Sigmoid colon (tissue), 4 donors: ENCODE measurements at regions not wholly inside any gene's neighbourhood (a gene's known extent, or its start where the extent isn't known, plus 50 kb on each side); places are given as distances from the start of the nearest gene placed in this dataset.
"Not testable (repeated sequence)": the region's sequence is repeated elsewhere in the genome, so short reads cannot be mapped to it uniquely, and the experiment has no call there.

ENCODE experiments used
- POLR2A ChIP-seq, 2 donors: fragments of 450-650 bp; IDR thresholded peaks; one replicate each; pipeline ENCODE4 v1.6.1; 2016; ENCODE audit warnings: antibody characterized with exemption in 2 of 2, mild to moderate bottlenecking in 2 of 2, moderate library complexity in 2 of 2
- POLR2AphosphoS5 ChIP-seq, 4 donors: sonication (generic); formaldehyde crosslinking; IDR thresholded peaks; one replicate each; pipeline ENCODE4 v1.6.1; 2017; ENCODE audit warnings: antibody characterized with exemption in 4 of 4
- TF ChIP-seq, protein P1 (sequence below), 4 experiments: fragments of 450-650 bp in 3 of 4; fragments of 200-600 bp in 1 of 4; IDR thresholded peaks; one replicate each; pipeline ENCODE4 v1.5.1; 2016 to 2019; ENCODE audit warnings: antibody characterized with exemption in 4 of 4, mild to moderate bottlenecking in 3 of 4, moderate library complexity in 2 of 4

DNA sequence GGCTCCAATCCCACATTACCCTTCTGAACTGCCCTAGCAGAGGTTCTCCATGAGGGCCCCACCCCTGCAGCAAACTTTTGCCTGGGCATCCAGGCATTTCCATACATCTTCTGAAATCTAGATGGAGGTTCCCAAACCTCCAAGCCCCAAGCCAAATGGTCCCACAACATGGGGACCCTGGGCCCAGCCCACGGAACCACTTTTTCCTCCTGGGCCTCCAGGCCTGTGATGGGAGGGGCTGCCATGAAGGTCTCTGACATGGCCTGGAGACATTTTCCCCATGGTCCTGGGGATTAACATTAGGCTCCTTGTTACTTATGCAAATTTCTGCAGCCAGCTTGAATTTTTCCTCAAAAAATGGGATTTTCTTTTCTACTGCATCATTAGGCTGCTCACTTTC lies 156.7 kb upstream of the HDDC2 start:
- not testable (repeated sequence) for TF ChIP-seq POLR2A, POLR2AphosphoS5 (IDR thresholded peaks at IDR 0.05)
- TF ChIP-seq, protein P1, sequence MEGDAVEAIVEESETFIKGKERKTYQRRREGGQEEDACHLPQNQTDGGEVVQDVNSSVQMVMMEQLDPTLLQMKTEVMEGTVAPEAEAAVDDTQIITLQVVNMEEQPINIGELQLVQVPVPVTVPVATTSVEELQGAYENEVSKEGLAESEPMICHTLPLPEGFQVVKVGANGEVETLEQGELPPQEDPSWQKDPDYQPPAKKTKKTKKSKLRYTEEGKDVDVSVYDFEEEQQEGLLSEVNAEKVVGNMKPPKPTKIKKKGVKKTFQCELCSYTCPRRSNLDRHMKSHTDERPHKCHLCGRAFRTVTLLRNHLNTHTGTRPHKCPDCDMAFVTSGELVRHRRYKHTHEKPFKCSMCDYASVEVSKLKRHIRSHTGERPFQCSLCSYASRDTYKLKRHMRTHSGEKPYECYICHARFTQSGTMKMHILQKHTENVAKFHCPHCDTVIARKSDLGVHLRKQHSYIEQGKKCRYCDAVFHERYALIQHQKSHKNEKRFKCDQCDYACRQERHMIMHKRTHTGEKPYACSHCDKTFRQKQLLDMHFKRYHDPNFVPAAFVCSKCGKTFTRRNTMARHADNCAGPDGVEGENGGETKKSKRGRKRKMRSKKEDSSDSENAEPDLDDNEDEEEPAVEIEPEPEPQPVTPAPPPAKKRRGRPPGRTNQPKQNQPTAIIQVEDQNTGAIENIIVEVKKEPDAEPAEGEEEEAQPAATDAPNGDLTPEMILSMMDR (IDR thresholded peaks at IDR 0.05) = not testable (repeated sequence)
